HG03378 (cell line): ENCODE measurements at regions not wholly inside any gene's neighbourhood (a gene's known extent, or its start where the extent isn't known, plus 50 kb on each side); places are given as distances from the start of the nearest gene placed in this dataset.

ENCODE experiments used
- ATAC-seq: cut with Tn5 transposase; IDR thresholded peaks from one replicate; pipeline ENCODE4 v1.9.1; 2021; ENCODE audit warnings: mild to moderate bottlenecking, moderate library complexity; ENCODE audit not compliant: unreplicated experiment

DNA sequence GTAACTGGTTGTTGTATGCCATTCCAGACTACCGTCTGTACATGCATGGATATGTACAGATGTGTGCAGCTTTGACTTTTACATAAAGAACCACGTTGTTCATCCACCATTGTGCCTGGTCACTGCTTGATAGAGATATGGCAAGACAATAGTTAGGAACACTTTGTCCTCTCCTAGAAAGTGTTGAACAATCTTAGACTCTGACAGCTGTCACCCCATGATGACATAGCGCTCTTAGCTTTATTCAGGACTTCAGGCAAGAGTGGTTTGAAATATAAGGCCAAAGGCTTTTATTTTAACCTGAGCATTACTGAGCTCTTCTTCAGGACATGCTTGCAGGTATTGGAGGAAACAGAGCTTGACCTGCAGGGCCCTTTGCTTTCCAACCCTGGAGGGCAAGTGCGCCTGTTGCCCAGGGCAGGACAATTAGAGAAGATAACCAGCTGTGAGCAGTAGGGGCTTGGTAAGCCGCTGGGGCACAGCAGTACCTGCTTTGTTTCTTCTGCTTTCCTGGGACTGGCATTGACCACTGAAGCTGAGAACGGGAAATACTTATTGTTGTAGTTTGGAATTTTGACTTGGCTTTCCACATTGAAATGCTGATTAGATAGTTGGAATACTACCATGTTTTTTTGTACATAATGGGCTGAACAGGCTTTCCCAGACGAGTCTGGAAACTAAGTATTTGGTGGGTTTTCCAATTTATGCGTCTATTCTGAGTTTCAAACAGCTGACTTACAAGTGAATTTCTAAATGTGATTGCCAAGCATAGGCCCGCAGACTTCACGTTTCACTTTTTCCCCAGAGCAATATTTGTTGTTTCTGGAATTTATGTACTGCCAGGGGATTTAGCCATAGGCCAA lies 51.1 kb downstream of the GARRE1 start:
- no peak for ATAC-seq

DNA sequence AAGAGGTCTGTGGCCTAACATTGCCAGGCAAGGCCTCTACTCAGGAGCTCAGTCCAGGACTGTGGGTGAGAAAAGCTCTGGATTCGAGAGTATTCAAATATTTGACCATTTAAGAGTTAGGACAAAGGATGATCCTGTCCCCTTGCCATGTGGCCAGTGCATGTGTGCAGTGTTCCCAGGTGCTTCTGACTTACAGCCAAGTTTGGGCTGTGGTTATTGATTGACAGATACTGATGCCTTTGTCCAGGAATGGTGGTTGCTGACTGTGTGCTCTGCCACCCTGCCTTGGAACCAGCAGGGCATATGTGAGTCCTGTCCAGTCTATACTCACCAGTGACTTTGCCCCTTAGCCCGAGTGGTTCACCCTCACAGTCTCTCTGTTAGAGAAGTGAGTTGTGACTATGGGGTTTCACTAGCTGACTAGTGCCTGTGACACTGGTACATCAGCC lies 51.9 kb downstream of the GARRE1 start:
- ATAC-seq: no peak

DNA sequence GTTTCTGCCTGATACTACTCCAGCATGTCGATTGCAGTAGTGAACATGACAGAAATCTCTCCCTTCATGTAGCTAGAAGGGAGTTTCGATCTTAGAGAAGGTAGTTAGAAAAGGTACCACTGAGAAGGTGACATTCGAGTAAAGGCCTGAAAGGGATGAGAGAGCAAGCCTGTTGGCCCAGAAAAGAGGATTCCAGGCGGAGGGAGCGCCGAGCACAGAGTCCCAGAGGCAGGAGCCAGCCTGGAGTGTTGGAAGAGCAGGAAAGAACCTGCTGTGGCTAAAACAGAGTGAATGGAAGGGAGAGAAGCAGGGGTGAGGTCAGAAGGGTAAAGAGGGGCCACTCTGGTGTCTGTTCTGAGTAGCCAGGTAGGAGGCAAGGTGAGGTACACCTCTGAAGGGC lies 52.5 kb downstream of the GARRE1 start:
- no peak for ATAC-seq

DNA sequence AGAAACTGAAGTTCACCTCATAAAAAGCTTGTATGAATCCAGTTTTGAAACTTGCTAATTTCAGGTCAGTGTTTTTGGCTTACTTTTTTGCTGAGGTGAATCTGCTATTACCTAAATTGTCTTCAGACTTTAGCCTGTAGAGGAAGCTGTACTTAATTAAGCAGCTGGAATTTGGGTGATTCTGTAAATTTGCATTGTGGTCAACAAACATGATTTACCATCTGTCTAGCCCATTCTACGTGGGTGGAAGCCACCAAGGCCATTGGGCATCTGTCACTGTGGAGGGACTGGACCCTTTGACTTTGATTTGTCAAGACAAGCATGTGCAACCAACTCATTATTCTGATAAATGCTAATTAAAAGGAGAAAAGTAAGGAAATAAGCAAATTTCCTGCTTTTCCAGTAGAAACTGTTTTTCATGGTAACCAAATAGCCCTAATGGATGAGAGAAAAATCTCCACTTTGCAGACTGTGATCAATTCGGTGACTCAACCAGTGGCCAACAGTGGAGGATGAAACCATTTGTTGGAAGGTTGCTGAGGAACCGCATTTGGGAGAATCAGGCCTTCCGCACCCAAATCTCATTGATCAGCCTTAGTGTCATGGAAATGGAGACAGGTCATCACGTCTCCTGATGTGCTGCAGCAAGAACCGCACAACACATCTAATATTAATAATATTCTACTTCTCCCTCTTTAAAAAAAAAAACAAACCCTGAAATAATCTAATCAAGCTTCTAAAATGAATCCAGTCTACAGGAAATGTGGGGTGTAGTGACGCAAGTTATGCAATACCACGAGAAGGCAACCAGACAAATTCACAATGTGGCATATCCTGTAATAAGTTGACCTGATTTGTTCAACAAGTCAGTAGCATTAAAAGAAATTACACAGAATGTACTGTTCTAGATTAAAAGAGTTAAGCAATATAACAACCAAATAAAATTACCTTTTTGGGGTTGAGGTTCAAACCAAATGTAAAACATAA lies 54.3 kb downstream of the GARRE1 start:
- no peak for ATAC-seq

DNA sequence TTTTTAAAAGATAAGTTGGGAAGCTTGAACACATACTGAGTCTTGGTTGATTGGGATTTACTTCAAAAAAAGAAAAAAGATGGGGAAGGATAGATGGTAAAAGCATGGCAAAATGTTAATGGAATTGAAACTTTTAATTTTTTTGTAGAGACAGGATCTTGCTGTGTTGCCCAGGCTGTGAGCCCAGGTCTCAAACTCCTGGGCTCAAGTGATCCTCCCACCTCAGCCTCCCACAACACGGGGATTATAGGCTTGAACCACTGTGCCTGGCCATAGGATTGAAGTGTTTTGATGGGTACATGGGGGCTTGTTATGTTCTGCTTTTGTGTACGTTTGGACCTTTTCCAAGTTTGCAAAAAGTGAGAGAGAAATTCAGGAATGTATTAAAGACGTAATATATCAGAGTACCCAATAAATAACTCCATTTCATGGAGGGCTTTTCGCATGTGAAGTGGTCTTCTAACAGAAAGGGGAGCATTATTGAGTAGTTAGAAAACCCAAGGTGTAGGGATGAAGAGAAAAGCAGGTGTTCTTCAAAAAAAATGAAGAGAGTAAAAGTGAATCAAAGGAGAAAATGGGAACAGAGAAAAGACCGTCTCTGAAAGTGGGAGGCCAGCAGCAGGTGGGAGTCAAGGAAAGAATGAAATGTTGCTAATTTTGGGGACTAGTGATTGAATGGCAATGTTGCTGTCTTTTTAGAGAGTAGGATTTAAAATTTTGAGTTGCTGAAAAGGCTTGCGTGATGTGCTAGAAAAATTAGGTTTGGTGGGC lies 55.2 kb downstream of the GARRE1 start:
- no peak for ATAC-seq

DNA sequence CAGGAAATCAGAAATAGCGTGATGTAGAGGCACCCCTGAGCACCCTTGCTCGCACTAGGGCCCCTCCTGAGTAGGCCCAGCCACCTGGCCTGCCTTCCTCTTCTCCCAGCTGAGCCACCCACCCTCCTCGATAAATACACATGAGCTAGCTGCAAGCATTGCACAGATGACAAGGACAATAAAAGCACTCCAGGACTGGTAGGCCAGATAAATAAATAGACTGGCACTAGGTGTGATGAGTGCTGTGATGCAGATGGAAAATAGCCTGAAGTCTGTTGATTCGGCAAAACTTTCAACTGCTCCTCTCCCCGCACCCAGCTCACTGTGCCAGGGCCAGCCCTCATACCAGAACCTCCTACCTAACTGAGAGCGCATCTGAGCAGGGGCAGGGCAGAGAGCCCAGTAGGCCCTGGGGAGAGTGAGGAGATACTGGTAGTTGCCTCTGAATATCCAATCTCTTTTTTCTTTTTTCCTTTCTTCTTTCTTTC lies 54.5 kb upstream of the GPI start:
- no peak for ATAC-seq

DNA sequence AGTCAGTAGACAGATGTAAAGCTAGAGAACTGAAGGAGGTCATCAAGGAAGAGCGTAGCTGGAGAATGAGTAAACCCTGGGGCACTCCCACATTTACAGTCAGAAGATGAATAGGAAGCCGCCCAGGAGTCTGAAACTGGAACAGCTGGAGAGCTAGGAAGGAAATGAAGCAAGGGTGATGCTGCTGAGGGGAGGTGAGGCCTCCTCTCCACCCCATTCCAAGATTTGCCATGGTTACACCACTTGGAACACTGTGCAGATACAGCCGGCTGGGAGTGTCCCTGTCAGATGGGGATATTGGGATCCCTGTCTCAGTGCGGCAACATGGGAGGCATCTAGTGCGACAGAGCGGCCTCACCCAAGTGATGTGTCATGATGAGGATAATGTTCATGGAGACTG lies 51.8 kb upstream of the GPI start:
- no peak for ATAC-seq

DNA sequence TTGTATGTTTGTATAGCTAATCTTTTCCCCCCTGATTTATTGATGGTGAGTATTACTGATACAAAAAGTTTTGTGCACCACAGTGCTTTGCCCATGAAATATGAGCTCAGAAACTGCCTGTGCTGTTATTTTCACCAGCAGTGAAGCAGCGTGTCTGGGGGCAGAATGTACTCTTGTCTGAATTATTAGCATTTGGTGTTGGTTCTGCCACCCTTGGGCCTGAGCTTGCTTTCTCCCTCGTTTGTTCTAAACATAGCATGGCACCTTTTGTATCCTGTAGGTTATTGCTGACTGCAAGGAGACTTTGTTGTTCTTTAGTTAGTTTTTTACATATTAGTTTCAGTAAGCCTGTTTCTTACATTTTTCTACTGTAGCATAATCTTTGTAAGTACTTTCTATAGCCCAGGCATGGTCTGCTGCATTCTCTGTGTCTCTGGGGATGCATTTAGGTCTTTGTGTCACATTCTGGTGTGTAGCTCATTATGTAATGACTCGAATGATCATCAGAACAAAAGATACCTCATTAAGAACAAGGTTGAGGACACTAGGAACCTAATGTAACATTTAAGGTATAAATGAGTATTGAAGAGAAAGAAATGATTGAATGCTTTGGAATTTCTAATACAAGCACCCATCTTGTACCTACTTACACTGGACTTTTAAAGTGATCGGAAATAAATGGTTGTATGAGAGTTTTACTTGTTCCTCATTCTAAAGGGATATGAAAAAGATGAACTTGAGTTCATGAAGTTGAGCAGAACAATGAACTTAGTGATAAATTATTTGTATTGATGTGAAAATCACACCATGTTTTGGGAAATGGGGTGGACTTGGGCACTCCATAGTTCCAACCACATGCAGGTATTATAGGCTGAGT lies 50.3 kb upstream of the GPI start:
- peak; percentile 58 for ATAC-seq
